ENCODE measurements at regions not wholly inside any gene's neighbourhood (a gene's known extent, or its start where the extent isn't known, plus 50 kb on each side); places are given as distances from the start of the nearest gene placed in this dataset.
"Not testable (repeated sequence)": the region's sequence is repeated elsewhere in the genome, so short reads cannot be mapped to it uniquely, and the experiment has no call there.

DNA sequence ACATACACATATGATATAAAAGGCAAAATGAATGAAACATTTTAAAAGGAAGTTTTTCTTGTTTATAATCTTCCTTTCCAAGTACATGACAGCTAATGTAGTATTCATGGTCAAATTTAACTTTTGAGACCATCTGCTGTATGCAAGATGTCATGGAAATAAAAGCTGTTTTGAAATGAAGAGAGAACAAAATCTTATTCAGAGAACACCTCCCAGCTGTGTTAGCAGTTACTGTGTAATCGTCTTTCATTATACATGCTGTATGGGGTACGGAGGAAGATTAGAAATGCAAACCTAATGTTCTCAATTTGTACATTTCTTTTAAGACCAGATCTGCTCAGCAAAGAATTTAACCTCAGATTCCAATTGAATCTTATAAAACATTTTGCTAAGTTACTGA, 1182.3 kb downstream of the OTOL1 start:
- no peak for DNase-seq

DNA sequence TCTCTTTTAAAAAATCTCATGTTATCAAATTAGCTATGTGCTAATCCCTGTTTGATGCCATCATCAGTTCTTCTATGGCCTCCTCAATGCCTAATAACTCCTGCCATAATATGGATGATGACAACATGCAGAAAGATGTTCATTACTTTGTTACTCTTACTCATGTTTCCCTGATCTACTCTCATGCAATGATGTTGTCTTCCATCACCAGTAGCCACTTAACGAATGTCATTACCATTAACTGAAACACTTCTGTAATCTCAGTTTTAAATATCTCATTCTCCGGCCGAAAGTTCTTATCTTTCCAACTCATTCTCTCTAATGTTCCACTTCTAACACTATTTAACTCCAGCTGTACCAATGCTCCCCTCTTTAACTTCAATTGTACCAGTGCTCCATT, 1187.7 kb downstream of the OTOL1 start:
- DNase-seq: no peak

DNA sequence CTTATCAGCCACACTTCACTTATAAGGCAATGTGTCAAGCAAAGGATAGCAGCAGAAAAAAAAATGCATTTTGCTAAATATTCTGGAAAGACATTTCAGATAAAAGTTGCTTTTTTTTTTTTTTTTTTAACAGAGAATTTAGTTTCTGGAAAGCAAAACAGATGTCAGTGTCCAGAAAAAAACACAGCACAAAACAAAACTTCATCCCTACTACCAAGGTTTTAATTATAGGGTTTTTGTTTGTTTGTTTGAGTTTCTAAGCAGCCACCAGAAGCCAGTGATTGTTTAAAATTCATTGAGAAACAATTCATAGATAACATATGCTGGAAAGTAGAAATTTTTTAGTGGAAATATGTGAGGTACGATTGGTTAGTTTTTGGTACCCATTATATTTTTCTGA, 1202.7 kb downstream of the OTOL1 start:
- DNase-seq: no peak

DNA sequence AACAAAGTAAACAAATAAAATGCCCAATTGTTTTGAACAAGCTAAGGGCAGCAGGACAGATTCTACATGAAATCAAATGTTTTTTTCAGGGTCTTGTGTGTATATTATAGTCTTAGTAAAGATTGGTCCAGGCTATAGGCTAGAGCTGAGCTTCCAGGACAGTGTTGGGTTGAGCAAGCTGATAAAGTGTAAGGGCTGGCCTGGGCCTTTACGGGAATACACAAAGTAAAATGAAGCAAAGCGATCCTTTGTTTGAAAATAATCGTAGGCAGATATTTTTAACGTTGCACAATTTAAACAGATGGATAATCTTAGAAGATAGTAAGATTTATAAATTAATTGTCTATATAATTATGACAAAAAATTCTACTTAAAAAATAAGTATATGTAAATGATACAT, 1204.6 kb downstream of the OTOL1 start:
- DNase-seq: no peak

DNA sequence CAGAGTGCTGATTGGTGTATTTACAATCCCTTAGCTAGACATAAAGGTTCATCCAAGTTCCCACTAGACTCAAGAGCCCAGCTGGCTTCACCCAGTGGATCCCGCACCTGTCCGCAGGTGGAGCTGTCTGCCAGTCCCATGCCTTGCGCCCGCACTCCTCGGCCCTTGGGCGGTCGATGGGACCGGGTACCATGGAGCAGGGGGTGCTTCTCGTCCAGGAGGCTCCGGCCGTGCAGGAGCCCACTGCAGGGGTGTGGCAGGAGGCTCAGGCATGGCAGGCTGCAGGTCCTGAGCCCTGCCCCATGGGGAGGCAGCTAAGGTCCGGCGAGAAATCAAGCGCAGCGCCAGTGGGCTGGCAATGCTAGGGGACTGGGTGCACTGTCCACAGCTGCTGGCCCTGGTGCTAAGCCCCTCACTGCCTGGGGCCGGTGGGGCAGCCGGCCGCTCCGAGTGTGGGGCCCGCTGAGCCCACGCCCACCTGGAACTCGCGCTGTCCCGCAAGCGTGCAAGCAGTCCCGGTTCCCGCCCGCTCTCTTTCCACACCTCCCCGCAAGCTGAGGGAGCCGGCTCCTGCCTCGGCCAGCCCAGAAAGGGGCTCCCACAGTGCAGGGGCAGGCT, 1206.3 kb downstream of the OTOL1 start:
- no peak for DNase-seq

DNA sequence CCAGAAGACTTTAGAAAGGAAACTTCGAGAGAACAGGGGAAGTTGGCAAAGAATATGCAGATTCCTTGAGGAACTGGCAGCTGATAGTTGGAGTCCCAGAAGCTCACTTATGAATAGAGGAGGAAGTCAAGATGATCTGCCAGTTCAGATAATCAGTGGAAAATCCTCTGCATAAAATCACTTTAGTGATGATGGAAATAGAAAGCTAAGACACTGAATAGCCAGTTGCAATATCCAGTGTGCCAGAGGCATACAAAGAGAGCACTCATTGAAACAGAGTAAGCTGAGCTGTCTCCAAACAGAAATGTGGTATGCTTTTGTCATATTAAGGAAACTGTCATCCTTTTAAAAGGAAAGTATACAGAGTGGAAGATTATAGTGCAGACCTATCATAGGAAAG, 1207.6 kb downstream of the OTOL1 start:
- DNase-seq: no peak

DNA sequence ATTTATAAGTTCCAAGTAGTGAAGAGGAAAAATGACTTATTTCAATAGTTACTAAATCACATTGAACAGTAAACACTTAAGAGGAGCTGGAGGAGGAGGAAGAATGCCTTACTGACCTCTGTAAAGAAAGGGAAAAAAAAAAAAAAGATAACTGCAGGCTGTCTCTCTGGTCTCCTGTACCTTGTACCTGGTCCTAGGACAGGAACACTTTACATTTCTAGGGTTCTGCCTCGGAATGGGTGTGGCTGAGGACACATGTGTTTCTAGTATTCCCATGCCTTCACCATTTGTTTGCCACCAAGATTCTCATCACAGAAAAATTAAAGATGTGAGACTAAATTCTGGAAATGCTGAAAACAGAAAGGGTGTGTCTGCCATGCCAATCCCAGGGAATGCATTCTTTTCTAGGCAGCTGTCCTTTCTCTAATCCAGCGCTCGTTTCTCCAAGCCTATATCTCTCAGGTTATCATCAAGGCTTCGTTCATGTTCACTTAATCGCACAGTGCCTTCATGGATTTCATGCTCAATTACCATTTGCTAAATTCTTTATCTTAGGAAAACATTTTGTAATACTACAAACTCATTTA, 1208.3 kb downstream of the OTOL1 start:
- no peak for DNase-seq

DNA sequence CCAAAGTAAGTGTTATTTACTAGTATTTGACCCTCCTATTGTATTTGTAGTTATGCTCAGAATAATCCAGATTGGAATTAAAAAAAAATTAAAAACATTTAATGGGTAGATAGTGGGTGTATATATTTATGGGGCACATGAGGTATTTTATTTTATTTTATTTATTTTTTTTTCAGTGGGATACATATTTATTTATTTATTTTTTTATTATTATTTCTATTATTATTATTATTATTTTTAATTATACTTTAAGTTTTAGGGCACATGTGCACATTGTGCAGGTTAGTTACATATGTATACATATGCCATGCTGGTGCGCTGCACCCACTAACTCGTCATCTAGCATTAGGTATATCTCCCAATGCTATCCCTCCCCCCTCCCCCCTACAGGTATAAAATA, 1211.8 kb downstream of the OTOL1 start:
- DNase-seq: not testable (repeated sequence)

DNA sequence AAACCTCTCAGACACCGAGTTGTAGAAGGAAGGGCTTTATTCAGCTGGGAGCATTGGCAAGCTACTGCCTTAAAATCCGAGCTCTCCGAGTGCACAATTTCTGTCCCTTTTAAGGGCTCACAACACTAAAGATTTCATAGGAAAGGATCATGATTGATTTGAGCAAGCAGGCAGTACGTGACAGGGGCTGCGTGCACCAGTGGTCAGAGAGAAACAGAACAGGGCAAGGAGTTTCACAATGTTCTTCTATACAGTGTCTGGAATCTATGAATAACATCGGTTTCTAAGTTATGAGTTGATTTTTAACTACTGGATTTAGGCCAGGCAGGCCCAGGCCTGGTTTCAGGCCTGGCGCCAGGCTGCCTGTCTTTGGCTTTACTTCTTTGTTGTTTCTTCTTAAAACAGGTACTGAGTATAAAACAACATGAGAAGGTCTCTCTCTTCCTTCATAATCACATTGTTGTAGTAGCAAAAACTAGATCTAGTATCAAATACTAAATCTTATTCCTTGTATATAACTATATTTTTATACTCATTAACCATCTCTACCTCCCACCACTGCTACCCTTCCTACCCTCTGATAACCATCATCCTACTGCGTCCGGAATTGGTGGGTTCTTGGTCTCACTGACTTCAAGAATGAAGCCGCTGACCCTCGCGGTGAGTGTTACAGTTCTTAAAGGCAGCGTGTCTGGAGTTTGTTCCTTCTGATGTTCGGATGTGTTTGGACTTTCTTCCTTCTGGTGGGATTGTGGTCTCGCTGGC, 1212.5 kb downstream of the OTOL1 start:
- DNase-seq: not testable (repeated sequence)

DNA sequence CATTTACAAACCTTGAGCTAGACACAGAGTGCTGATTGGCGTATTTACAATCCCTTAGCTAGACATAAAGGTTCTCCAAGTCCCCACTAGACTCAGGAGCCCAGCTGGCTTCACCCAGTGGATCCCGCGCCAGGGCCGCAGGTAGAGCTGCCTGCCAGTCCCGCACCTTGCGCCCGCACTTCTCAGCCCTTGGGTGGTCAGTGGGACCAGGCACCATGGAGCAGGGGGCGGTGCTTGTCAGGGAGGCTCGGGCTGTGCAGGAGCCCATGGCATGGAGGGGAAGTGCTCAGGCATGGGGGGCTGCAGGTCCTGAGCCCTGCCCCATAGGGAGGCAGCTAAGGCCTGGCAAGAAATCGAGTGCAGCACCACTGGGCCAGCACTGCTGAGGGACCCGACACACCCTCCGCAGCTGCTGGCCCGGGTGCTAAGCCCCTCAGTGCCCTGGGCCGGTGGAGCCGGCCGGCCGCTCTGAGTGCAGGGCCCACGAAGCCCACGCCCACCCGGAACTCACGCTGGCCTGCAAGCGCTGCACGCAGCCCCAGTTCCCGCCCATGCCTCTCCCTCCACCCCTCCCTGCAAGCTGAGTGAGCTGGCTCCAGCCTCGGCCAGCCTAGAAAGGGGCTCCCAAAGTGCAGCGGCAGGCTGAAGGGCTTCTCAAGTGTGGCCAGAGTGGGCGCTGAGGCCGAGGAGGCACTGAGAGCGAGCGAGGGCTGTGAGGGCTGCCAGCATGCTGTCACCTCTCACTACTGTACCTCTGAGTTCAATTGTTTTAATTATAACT, 1213.9 kb downstream of the OTOL1 start:
- DNase-seq: no peak

DNA sequence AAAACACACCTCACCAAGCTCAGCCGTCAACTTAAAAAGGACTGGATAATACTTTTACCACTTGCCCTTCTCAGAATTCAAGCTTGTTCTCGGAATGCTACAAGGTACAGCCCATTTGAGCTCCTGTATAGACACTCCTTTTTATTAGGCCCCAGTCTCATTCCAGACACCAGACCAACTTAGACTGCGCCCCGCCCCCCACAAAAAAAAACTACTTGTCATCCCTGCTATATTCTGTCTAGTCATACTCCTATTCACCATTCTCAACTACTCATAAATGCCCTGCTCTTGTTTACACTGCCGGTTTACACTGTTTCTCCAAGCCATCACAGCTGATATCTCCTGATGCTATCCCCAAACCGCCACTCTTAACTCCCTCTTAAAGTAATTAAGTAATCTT, 1220.5 kb downstream of the OTOL1 start:
- not testable (repeated sequence) for DNase-seq

DNA sequence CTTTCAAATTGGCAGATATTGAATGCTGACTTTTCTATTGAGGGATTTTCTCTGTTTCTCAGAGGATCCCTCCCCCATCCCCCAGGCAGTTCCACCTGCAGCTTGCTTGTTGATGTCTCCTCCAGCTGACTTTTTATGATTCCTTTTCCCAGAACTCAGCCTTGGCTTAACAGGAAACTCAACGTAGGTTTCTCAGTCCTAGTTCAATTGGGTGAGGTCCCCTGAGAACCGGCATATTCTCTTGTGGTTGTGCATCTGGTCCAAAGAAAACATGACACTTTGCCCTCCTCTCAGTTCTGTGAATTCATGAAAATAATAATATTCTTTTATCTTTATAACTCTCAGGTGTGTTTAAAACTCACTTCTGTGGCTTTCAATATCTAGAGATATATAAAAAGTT, 1222.1 kb downstream of the OTOL1 start:
- no peak for DNase-seq

DNA sequence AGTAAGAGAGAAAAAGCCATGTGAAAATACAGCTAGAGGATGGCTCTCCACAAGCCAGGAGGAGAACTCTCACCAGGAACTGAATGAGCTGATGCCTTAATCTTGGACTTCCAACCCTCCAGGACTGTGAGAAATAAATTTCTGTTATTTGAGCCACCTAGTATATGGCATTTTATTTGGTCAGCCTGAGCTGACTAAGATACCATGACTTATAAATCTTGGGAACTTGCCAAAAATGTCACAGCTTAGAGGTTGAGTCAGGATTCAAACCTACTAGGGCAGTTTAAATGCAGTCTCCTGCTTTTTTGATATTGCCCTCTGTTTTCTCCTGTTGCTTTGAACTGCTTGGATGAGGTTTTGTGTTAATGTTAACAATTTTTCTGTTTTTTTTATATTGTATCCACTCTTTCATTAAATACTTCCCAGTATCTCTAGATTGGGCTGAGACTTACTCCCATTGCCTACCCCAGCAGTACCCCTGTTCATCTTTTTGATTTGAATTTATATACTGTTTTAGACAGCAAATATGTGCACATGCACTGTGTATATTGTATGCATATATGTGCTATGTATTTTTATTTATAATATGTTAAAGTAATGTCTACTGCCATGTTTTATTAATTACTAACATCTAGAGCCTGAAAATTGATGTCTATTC, 1223.2 kb downstream of the OTOL1 start:
- peak; percentile 5 for DNase-seq

DNA sequence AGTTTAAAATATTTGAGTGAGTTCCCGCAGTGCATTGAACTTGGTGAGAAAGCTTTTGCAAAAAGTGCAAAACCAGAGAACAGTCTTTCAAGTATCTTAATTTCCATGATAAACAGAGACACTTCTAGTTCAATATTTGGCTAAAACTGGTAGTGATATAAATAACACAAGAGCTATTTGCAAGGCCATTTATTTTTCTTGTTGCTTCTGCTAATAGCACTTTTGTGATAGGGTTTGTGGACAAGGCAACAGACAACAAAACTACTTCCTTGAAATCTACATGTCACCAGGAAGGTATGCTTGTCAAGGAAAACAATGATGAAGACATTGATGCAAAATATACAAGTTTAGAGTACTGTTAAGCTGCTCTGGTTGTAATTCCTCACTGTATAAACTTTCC, 1225.1 kb downstream of the OTOL1 start:
- no peak for DNase-seq

DNA sequence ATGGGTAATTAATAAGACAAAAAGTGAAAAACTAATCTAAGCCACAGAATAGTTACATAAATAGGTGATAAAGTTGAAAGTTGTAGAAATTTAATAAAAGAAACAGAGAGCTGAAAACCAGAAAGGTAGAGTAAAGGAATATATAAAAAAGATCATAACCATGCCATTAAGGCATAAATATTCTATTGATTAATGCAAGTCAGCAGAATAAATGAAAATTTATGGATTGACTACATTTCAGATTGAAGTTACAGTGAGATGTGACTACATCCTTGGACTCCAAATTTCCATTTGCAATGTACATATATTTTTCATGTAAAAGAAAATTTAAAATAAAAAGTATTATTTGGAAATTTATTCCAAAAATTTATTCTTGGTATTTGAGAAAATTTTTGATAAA, 1225.7 kb downstream of the OTOL1 start:
- DNase-seq: no peak

DNA sequence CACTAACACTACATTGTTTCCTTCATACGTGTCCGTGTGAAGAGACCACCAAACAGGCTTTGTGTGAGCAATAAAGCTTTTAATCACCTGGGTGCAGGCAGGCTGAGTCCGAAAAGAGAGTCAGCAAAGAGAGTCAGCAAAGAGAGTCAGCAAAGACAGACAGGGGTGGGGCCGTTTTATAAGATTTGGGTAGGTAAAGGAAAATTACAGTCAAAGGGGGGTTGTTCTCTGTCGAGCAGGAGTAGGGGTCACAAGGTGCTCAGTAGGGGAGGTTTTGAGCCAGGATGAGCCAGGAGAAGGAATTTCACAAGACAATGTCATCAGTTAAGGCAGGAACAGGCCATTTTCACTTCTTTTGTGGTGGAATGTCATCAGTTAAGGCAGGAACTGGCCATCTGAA, 1226.2 kb downstream of the OTOL1 start:
- not testable (repeated sequence) for DNase-seq

DNA sequence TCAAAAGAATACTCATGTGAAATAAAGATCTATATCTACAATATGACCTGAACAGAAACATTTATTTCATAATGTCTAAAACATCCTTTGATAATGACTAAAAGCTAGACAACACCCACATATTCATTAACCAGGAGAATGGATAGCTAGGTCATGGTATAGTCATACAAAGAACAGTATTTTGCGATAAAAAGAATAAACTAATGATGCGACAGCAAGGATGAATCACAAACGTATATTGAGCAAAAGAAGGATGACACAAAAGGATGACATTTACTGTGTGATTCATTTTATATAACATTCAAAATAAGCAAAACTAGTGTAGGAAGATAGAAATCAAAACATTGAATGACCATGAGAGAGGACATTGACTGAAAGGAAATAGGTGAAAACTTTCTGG, 1233.1 kb downstream of the OTOL1 start:
- no peak for DNase-seq

DNA sequence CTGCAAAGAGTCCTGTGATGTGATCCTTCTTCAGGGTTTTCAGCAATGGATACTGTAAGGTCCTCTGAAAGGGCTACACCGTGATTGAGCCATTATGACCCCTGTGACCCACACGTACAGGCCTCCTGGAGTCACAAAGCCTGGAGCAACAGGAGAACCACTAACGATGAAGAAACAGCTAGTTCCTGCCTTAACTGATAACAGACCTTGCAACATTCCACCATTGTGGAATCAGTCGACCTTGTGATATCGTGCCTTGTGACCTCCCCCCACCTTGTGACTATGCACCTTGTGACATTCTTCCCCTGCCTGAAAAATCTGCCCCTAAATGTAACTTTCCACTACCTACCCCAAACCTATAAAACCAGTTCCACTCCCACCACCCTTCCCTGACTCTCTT, 1235.4 kb downstream of the OTOL1 start:
- not testable (repeated sequence) for DNase-seq

DNA sequence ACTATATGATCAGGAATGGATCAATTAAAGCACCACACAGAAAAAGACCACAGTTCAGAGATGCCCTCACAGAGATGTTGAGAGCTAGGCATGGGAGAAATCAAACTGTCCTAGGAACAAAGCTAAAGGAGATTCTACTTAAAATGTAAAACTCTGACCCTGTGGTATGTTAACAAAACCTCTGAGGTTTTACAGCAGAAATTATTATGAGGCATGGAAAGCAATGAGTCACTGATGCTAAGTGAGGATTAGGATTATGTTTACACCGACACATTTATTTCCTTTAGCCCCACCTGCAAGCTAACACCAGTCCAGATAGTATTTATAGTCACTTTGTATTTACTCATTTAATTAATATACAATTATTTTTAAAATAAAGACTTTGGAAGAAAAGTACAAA, 1242.2 kb downstream of the OTOL1 start:
- DNase-seq: no peak

DNA sequence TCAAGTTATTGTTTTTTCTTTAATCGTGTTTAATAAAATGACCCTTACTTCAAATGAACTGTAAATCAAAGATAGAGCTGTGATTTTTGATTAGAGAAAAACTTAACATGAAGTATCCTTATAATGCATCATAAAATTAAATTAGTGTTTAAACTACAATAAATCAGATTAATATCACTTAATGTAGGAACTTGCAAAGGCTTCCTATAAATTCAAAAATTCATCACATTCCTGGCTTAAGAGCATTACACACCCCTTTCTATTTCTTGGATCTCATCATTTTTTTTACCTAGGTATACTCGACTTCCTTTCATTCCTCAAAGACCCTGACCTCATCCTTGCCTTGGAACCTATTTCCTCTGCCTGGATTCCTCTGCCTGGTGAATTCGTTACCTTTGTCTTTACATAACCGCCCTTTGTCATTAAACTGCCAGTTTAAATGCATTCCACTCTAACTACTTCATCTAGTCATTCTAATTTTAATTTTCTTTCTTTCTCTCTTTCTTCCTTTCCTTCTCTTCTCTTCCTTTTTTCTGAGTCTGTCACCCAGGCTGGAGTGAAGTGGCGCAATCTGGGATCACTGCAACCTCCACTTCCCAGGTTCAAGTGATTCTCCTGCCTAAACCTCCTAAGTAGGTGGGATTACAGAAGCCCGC, 1244.5 kb downstream of the OTOL1 start:
- no peak for DNase-seq

DNA sequence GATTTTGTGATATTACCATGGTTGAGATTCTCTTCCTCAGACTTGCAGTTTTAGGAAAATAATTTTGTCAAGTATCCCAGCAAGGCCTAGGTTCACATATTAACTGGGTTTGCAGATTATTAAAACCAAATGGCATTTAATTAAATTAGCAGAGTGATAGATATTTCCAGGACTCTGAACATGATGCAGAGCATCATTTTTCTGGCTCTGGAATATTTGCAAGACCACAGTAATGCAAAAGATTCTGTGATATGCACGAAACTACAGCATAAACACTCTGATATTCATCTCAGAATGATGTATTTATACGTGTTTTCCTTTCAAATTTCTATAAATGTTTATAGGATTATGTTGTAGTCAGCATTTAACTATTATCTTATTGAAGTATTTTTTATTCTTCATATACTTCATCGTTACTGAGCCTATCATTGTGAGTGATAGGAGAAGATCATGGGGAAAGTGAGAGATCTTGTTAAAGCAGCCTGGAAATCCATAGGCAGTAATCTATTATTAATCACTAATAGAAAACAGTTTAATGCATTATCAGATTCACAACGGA, 1245.6 kb downstream of the OTOL1 start:
- DNase-seq: no peak

DNA sequence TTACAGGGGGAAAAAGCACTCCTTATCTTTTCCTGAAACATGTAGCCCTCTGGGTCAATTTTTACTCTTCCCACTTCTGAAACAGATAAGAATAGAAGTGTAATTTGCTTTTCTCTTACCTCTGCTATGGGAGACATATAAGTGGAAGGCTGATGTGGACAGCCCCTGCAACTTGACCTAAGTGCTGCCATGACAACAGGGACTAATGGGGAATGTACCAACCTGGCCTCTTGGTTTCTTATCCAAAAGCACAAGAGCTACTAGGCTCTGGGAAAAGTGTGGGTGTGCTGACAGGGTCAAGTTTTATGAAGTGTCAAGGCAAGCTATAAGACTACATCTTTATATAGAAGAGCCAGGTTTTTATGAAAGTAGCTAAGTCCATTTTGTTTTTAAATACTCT, 1246.5 kb downstream of the OTOL1 start:
- no peak for DNase-seq

All from dermis blood vessel endothelial cell (primary cell).